HG03354 (cell line): ENCODE measurements at regions not wholly inside any gene's neighbourhood (a gene's known extent, or its start where the extent isn't known, plus 50 kb on each side); places are given as distances from the start of the nearest gene placed in this dataset.
"Not testable (repeated sequence)": the region's sequence is repeated elsewhere in the genome, so short reads cannot be mapped to it uniquely, and the experiment has no call there.

Experiments used
- ATAC-seq: cut with Tn5 transposase; IDR thresholded peaks from one replicate; pipeline ENCODE4 v1.9.1; 2021; ENCODE audit warnings: mild to moderate bottlenecking; ENCODE audit not compliant: unreplicated experiment, poor library complexity, severe bottlenecking

- no peak for ATAC-seq
Measured at GRCh38 chr6:113047932-113048331, 700.8 kb downstream of the RFPL4B start.

GRCh38 chr6:113048741-113049140 lies 701.6 kb downstream of the RFPL4B start:
- no peak for ATAC-seq

GRCh38 chr6:113049190-113049589 lies 702.1 kb downstream of the RFPL4B start:
- ATAC-seq, result no peak

- no peak for ATAC-seq
Measured at GRCh38 chr6:113050010-113050858, 703.1 kb downstream of the RFPL4B start.

DNA sequence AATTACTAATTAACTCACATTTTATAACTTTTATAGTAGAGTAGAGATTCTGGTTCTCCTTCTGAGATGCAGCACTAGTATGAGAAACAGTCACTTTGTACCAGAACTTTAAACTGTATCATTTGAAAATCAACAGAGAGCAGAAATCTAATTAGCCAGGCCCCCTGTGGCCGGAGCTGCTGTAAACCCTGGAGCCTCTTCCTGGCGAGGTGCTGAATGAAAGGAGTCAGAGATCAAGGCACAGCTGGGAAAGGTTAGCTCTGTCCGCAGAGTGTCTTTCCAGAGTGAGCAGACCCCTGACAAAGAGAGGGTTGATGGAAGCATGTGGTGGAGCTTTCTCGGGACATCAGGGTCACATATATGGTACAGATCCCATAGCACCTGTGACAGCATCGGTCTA lies 703.8 kb downstream of the RFPL4B start:
- ATAC-seq, result no peak

- ATAC-seq, result no peak
Measured at GRCh38 chr6:113052506-113052905, 705.4 kb downstream of the RFPL4B start.

DNA sequence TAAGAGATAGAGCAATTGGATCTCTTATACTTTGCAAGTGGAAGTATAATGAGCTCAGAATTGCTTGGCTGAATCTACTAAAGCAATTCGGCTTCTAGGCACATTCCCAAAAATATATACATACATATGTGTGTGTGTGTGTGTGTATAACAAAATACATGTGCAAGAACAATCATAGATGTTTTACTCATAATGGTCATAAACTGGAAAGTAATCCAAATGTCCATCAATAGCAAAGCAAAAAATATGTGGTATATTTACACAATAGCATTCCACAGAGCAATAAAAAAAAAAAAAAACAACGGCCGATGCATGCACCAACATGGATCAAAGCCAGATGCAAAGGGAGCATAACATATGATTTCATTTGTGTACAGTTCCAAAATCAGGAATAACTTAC lies 707.9 kb downstream of the RFPL4B start:
- ATAC-seq, result no peak

GRCh38 chr6:113055998-113056397 lies 708.9 kb downstream of the RFPL4B start:
- no peak for ATAC-seq

DNA sequence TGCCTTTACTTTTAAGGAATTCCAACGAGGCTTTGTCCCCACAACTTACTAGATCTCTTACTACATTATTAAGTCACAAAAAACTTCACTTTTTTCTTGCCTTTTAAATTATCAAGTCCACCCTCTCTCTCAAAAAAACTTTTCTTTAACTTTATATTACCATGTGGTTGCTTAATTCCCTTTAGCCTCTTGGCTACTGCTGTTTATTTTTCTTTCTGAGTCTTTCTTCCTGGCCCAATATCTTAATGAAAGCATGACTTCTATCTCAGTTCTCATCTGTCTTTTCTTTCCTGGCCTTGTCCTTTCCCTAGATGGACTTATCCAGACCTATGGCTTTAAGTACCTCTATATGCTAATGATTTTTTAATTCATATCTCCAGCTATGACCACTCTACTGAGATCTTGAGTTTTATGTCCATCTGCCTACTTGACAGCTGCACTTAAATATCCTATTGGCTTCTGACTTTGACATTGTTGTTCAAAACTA lies 710.5 kb downstream of the RFPL4B start:
- no peak for ATAC-seq

GRCh38 chr6:113060664-113061063 lies 713.5 kb downstream of the RFPL4B start:
- ATAC-seq, result no peak

- no peak for ATAC-seq
Measured at GRCh38 chr6:113065611-113066010, 718.5 kb downstream of the RFPL4B start.

- no peak for ATAC-seq
Measured at GRCh38 chr6:113067612-113068275, 720.6 kb downstream of the RFPL4B start.

DNA sequence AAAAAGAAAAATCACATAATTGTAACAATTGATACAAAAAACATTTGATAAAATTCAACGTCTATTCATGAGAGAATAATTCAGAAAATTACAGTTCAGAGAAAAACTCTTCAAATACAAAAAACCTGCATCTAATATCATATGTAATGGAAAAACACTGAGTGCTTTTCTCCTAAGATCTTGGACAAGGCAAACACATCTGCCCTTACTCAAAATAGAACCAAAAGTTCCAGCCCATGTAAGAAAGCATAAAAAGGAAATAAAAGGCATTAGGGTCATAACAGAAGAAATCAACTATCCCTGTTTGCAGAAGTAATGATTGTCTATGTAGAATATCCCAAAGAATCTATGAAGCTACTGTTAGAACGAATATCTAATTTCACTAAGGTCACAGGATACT lies 721.4 kb downstream of the RFPL4B start:
- ATAC-seq, result no peak

DNA sequence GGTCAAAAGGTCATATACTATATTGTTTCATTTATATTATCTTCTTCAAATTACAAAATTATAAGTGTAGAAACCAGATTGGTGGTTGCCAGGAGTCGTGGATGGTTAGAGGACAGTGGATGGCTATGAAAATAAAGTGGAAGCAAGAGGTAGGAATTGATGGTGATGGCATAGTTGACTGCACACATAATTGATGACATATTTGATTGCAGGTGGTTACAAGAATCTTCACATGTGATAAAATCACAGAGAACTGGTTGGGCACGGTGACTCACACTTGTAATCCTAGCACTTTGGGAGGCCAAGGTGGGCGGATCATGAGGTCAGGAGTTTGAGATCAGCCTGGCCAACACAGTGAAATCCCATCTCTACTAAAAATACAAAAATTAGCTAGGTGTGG lies 723.6 kb downstream of the RFPL4B start:
- not testable (repeated sequence) for ATAC-seq

GRCh38 chr6:113073611-113074191 lies 726.6 kb downstream of the RFPL4B start:
- ATAC-seq, result no peak

DNA sequence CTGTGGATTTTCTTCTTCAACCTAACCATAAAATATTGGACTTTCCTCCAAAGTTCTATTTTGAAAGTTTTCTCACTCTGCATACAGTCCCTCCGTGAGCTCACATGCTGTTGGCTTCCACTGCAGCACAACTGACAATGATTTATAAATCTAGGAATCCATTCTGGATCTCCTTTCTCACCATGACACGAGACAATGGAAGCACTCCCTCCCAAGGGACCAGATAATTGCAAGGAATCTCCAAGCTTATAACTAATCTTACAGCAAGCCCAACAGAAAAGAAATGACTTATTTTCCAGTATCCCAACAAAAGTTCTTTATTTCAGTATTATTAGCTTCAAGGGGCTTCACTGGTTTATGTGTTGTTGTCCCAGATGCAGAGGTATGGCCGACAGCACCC lies 729.0 kb downstream of the RFPL4B start:
- no peak for ATAC-seq

DNA sequence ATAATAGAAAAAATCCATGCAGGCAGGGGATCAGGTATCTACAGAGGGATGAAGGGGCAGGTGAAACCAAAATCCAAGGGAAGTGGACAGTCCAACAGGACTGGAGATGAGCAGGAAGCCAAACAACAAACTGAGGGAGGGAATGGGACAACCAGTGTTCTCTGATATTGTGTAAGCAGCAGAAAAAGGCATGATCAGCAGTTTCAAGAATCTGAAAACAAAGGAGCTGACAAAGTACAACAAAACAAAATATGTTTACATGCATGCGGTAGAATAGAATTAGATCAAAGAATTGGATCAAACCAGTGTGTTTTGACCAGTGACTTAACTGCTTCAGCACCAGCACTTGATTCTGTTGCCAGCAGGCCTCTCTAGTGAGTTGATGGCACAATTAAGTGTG lies 729.7 kb downstream of the RFPL4B start:
- no peak for ATAC-seq

GRCh38 chr6:113077794-113078193 lies 730.7 kb downstream of the RFPL4B start:
- ATAC-seq, result no peak

GRCh38 chr6:113078791-113079190 lies 731.7 kb downstream of the RFPL4B start:
- ATAC-seq, result no peak

DNA sequence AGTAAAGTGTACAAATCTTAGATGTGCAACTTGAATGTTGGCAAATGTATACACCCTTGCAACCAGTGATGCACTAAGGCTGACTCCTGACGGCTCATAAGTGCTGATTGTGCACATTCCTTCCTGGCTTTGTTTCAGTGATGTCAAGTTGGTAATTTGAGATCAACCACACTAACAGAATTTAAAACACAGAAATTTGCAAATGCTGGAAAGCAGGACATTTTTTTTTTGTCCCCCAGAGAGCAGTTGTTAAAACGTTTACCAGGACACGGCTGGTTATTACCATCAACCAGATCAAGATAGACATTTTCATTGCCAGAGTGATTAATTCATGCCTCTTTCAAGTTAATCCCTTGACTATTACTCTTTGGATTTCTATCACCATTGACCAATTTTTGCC lies 735.6 kb downstream of the RFPL4B start:
- ATAC-seq, result no peak

DNA sequence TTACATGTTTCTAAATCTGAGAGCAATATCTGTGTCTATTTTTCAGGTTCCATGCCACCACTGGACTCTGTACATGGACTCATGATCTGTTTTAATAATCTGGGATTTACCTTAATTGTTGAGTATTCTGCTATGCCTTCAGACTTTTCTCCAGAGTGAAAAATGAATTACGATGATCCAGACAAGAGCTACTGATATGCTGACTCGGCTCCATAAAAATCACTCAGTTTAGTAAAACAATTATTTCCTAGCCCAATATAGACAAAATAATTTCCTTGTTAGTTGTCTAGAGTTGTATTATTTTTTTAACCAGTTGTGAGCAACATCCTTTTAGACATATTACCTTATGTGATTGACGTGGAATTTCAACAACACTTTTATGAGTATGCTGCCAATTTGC lies 736.8 kb downstream of the RFPL4B start:
- ATAC-seq, result no peak
